Ishikawa (cell line): ENCODE measurements at regions not wholly inside any gene's neighbourhood (a gene's known extent, or its start where the extent isn't known, plus 50 kb on each side); places are given as distances from the start of the nearest gene placed in this dataset.

ENCODE experiments used
- CEBPB ChIP-seq: IDR thresholded peaks from 2 replicates; pipeline ENCODE4 v1.6.1; 2012
- CREB1 ChIP-seq: IDR thresholded peaks from 2 replicates; pipeline ENCODE4 v1.6.1; 2012; ENCODE audit warnings: low read depth
- EGR1 ChIP-seq: IDR thresholded peaks from 2 replicates; pipeline ENCODE4 v1.6.1; 2012
- EP300 ChIP-seq: IDR thresholded peaks from 2 replicates; pipeline ENCODE4 v1.6.1; 2012; ENCODE audit warnings: borderline replicate concordance
- FOXM1 ChIP-seq: IDR thresholded peaks from 2 replicates; pipeline ENCODE4 v1.6.1; 2012; ENCODE audit warnings: low read depth, borderline replicate concordance
- NFIC ChIP-seq: IDR thresholded peaks from 2 replicates; pipeline ENCODE4 v1.6.1; 2012
- RAD21 ChIP-seq: IDR thresholded peaks from 2 replicates; pipeline ENCODE4 v1.6.1; 2012; ENCODE audit warnings: low read depth
- TAF1 ChIP-seq: IDR thresholded peaks from 2 replicates; pipeline ENCODE4 v1.6.1; 2012; ENCODE audit warnings: low read depth, mild to moderate bottlenecking
- TCF12 ChIP-seq: IDR thresholded peaks from 2 replicates; pipeline ENCODE4 v1.6.1; 2012; ENCODE audit warnings: low read depth
- TEAD4 ChIP-seq: IDR thresholded peaks from 2 replicates; pipeline ENCODE4 v1.6.1; 2012
- YY1 ChIP-seq: IDR thresholded peaks from 2 replicates; pipeline ENCODE4 v1.6.1; 2012; ENCODE audit warnings: low read depth
- ZBTB7A ChIP-seq: IDR thresholded peaks from 2 replicates; pipeline ENCODE4 v1.6.1; 2012; ENCODE audit warnings: low read depth
- TF ChIP-seq, protein P1 (sequence below): IDR thresholded peaks from 2 replicates; pipeline ENCODE4 v1.6.1; 2012
- TF ChIP-seq, protein P2 (sequence below): IDR thresholded peaks from 2 replicates; pipeline ENCODE4 v1.6.1; 2012; ENCODE audit warnings: low read depth, mild to moderate bottlenecking
- TF ChIP-seq, protein P3 (sequence below): IDR thresholded peaks from 2 replicates; pipeline ENCODE4 v1.6.1; 2012

GRCh38 chr10:89845541-89846280, 144.3 kb downstream of the KIF20B start:
- TF ChIP-seq ZBTB7A (no peak), EP300 (no peak), TCF12 (no peak)
- TF ChIP-seq, protein P1, sequence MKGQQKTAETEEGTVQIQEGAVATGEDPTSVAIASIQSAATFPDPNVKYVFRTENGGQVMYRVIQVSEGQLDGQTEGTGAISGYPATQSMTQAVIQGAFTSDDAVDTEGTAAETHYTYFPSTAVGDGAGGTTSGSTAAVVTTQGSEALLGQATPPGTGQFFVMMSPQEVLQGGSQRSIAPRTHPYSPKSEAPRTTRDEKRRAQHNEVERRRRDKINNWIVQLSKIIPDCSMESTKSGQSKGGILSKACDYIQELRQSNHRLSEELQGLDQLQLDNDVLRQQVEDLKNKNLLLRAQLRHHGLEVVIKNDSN = no peak

- TF ChIP-seq NFIC = no peak
These were observed 144.9 kb downstream of the KIF20B start for GRCh38 chr10:89846281-89846630.

DNA sequence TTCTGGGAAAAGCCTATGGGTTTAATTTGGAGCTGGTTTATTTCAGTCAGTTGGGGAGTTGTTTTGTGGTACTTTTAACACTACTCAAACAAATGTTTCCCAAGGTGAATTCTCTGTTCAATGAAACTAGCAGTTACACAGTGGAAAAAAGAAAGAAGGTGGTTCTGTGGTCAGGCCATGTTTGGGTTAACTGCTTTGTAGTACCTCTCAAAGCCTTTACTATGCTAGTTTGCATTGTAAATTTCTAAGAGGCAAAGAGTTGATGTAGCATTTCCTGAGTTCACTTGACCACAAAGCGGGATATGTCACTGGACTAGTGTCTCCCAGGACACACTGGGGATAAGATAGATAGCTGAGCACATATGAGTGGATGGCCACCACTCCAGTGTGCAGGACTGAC, 145.4 kb downstream of the KIF20B start:
- TF ChIP-seq, protein P1 = no peak
- TF ChIP-seq ZBTB7A = no peak
- no peak for TF ChIP-seq TCF12
- no peak for TF ChIP-seq YY1
- TF ChIP-seq, protein P2, sequence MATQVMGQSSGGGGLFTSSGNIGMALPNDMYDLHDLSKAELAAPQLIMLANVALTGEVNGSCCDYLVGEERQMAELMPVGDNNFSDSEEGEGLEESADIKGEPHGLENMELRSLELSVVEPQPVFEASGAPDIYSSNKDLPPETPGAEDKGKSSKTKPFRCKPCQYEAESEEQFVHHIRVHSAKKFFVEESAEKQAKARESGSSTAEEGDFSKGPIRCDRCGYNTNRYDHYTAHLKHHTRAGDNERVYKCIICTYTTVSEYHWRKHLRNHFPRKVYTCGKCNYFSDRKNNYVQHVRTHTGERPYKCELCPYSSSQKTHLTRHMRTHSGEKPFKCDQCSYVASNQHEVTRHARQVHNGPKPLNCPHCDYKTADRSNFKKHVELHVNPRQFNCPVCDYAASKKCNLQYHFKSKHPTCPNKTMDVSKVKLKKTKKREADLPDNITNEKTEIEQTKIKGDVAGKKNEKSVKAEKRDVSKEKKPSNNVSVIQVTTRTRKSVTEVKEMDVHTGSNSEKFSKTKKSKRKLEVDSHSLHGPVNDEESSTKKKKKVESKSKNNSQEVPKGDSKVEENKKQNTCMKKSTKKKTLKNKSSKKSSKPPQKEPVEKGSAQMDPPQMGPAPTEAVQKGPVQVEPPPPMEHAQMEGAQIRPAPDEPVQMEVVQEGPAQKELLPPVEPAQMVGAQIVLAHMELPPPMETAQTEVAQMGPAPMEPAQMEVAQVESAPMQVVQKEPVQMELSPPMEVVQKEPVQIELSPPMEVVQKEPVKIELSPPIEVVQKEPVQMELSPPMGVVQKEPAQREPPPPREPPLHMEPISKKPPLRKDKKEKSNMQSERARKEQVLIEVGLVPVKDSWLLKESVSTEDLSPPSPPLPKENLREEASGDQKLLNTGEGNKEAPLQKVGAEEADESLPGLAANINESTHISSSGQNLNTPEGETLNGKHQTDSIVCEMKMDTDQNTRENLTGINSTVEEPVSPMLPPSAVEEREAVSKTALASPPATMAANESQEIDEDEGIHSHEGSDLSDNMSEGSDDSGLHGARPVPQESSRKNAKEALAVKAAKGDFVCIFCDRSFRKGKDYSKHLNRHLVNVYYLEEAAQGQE = no peak
- TF ChIP-seq NFIC = no peak
- no peak for TF ChIP-seq CEBPB
- no peak for TF ChIP-seq EP300
- TF ChIP-seq, protein P3, sequence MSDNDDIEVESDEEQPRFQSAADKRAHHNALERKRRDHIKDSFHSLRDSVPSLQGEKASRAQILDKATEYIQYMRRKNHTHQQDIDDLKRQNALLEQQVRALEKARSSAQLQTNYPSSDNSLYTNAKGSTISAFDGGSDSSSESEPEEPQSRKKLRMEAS = no peak
- TF ChIP-seq RAD21 = no peak
- TF ChIP-seq TEAD4 = no peak
- TF ChIP-seq EGR1 = no peak
- TF ChIP-seq TAF1 = no peak
- TF ChIP-seq FOXM1 = no peak
- no peak for TF ChIP-seq CREB1

DNA sequence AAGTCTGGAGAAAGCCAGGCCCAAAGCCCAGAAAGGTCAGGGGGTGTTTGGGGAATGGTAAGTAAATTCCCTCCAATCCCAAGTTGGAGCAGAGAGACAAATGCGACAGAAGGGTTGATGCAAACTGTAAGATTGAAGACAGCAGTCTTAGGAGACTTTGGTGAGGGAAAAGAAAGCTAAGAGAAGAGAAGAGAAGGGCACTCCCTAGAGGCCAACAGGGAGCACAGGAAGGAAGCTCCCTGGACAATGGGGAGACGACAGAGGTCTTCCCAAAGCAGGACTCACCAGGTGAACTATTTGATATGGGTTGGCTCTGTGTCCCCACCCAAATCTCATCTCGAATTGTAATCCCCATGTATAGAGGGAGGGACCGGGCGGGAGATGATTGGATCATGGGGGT, 151.5 kb downstream of the KIF20B start:
- TF ChIP-seq CEBPB (no peak), RAD21 (0 out of 2 replicates have a peak, but pooled peaks have one; percentile 19)
- TF ChIP-seq, protein P2 = no peak

DNA sequence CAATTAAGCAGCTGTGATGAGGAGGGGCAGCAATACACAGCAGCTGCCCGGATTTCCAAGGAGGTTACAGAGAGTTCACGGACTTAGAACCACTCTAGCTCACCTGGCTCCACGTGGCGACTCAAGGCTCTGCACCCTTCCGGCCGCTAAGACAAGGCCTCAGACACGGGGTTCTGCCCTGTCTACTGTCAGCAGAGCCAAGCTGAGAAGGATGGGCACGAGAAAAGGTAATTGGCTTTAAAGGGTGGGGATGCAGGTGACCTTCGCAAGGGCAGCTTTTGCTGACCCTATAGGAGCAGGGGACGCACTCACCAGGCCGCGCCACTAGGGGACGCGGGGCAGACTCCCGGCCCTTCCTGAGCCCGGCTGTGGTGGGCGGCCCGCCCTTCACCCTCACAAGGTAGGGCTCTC, 152.4 kb downstream of the KIF20B start:
- no peak for TF ChIP-seq TAF1
- TF ChIP-seq YY1 = no peak
- TF ChIP-seq, protein P3 = no peak
- no peak for TF ChIP-seq NFIC
- TF ChIP-seq FOXM1 = no peak
- no peak for TF ChIP-seq RAD21
- TF ChIP-seq TEAD4 = no peak

GRCh38 chr10:89857431-89858042, 156.1 kb downstream of the KIF20B start:
- no peak for TF ChIP-seq TAF1
- no peak for TF ChIP-seq CEBPB
- no peak for TF ChIP-seq ZBTB7A
- no peak for TF ChIP-seq TCF12
- TF ChIP-seq, protein P1 = no peak
- no peak for TF ChIP-seq YY1
- no peak for TF ChIP-seq EGR1
- TF ChIP-seq TEAD4 = no peak
